Activated CD4-positive, CD25-positive, alpha-beta regulatory T cell (primary cell): ENCODE measurements at regions not wholly inside any gene's neighbourhood (a gene's known extent, or its start where the extent isn't known, plus 50 kb on each side); places are given as distances from the start of the nearest gene placed in this dataset.
"Not testable (repeated sequence)": the region's sequence is repeated elsewhere in the genome, so short reads cannot be mapped to it uniquely, and the experiment has no call there.

Experiments
- DNase-seq, 4 experiments: peaks; one replicate each; lab custom pipeline; 2025; lab: John Stamatoyannopoulos, UW

GRCh38 chr5:14054965-14055963, 87.9 kb upstream of the TRIO start:
- DNase-seq = no peak

- no peak for DNase-seq
Measured at GRCh38 chr5:14054111-14054854, 88.9 kb upstream of the TRIO start.

GRCh38 chr5:14050821-14051220, 92.3 kb upstream of the TRIO start:
- no peak for DNase-seq

- no peak for DNase-seq
Measured at GRCh38 chr5:14048434-14048833, 94.7 kb upstream of the TRIO start.

- DNase-seq = no peak
Measured at GRCh38 chr5:14041528-14042192, 97.2 kb upstream of the DNAH5 start.

- DNase-seq = no peak
Measured at GRCh38 chr5:14040542-14040941, 96.1 kb upstream of the DNAH5 start.

GRCh38 chr5:14039576-14039975, 95.1 kb upstream of the DNAH5 start:
- DNase-seq = no peak

- no peak for DNase-seq
Measured at GRCh38 chr5:14039063-14039462, 94.6 kb upstream of the DNAH5 start.

- no peak for DNase-seq
Measured at GRCh38 chr5:14038341-14038959, 94.0 kb upstream of the DNAH5 start.

- DNase-seq = no peak
Measured at GRCh38 chr5:14036947-14037346, 92.5 kb upstream of the DNAH5 start.

- DNase-seq = no peak
Measured at GRCh38 chr5:14036514-14036913, 92.0 kb upstream of the DNAH5 start.

GRCh38 chr5:14035859-14036503, 91.5 kb upstream of the DNAH5 start:
- DNase-seq = no peak

- DNase-seq = no peak
Measured at GRCh38 chr5:14034963-14035362, 90.5 kb upstream of the DNAH5 start.

- no peak for DNase-seq
Measured at GRCh38 chr5:14032918-14033317, 88.4 kb upstream of the DNAH5 start.

- no peak for DNase-seq
Measured at GRCh38 chr5:14028938-14029584, 84.6 kb upstream of the DNAH5 start.

- DNase-seq = no peak
Measured at GRCh38 chr5:14028188-14028587, 83.7 kb upstream of the DNAH5 start.

- DNase-seq = no peak
Measured at GRCh38 chr5:14025569-14026286, 81.2 kb upstream of the DNAH5 start.

- DNase-seq = no peak
Measured at GRCh38 chr5:14022971-14023370, 78.5 kb upstream of the DNAH5 start.

- not testable (repeated sequence) for DNase-seq
Measured at GRCh38 chr5:14020944-14021343, 76.5 kb upstream of the DNAH5 start.

- no peak for DNase-seq
Measured at GRCh38 chr5:14019768-14020290, 75.3 kb upstream of the DNAH5 start.
